DND-41 (cell line): ENCODE measurements at regions not wholly inside any gene's neighbourhood (a gene's known extent, or its start where the extent isn't known, plus 50 kb on each side); places are given as distances from the start of the nearest gene placed in this dataset.

ENCODE experiments used
- ATAC-seq: fragments of 200-7000 bp; cut with Tn5 transposase; 3 replicates; pipeline ENCODE4 v1.9.1; 2021; ENCODE audit warnings: low read depth; ENCODE audit not compliant: insufficient read depth
- DNase-seq: peaks from one replicate; pipeline ENCODE4 v3.0.0-alpha.2; 2020
- H2AFZ ChIP-seq: 2 replicates; pipeline ENCODE4 v1.6.0; 2012; ENCODE audit warnings: low read depth, low read length
- H3K27ac ChIP-seq: 2 replicates; pipeline ENCODE4 v1.5.1; 2012; ENCODE audit warnings: low read length, inconsistent platforms
- H3K27me3 ChIP-seq: fragments of 200-600 bp; sonication (generic); 2 replicates; pipeline ENCODE4 v1.6.0; 2012; ENCODE audit warnings: low read length, mild to moderate bottlenecking, inconsistent platforms; ENCODE audit not compliant: insufficient read depth, poor library complexity
- H3K36me3 ChIP-seq: 2 replicates; pipeline ENCODE4 v1.5.1; 2012; ENCODE audit warnings: low read length, inconsistent platforms; ENCODE audit not compliant: insufficient read depth
- H3K4me1 ChIP-seq: 2 replicates; pipeline ENCODE4 v1.5.1; 2012; ENCODE audit warnings: mild to moderate bottlenecking, low read length; ENCODE audit not compliant: insufficient read depth
- H3K4me2 ChIP-seq: 2 replicates; pipeline ENCODE4 v1.6.0; 2012; ENCODE audit warnings: mild to moderate bottlenecking, moderate library complexity, low read length, inconsistent platforms; ENCODE audit not compliant: insufficient read depth
- H3K4me3 ChIP-seq, 2 experiments: fragments of 200-600 bp in 1 of 2; shearing (Covaris generic) in 1 of 2; 2 replicates each; pipeline ENCODE4 v1.5.1; 2012 to 2016; ENCODE audit warnings: inconsistent platforms in 2 of 2, low read length in 2 of 2, mild to moderate bottlenecking in 2 of 2, low read depth in 1 of 2, moderate library complexity in 1 of 2
- H3K79me2 ChIP-seq: 2 replicates; pipeline ENCODE4 v1.6.0; 2012; ENCODE audit warnings: low read length, inconsistent platforms; ENCODE audit not compliant: insufficient read depth
- H3K9ac ChIP-seq: 2 replicates; pipeline ENCODE4 v1.6.0; 2012; ENCODE audit warnings: low read depth, mild to moderate bottlenecking, inconsistent platforms, low read length, moderate library complexity
- H3K9me3 ChIP-seq: 2 replicates; pipeline ENCODE4 v1.5.1; 2012; ENCODE audit warnings: low read length, moderate library complexity, mild to moderate bottlenecking, inconsistent platforms; ENCODE audit not compliant: insufficient read depth, severe bottlenecking
- H4K20me1 ChIP-seq: 2 replicates; pipeline ENCODE4 v1.6.0; 2012; ENCODE audit warnings: low read length; ENCODE audit not compliant: insufficient read depth
- EZH2 ChIP-seq: IDR thresholded peaks from 3 replicates; pipeline ENCODE4 v1.6.1; 2012; ENCODE audit warnings: borderline replicate concordance, low read depth, mild to moderate bottlenecking, moderate library complexity, low read length, inconsistent platforms; ENCODE audit not compliant: severe bottlenecking
- TF ChIP-seq, protein P1 (sequence below): IDR thresholded peaks from 2 replicates; pipeline ENCODE4 v1.5.1; 2012; ENCODE audit warnings: borderline replicate concordance, low read length, moderate library complexity, mild to moderate bottlenecking; ENCODE audit not compliant: poor library complexity, severe bottlenecking; ENCODE audit errors: extremely low read depth

DNA sequence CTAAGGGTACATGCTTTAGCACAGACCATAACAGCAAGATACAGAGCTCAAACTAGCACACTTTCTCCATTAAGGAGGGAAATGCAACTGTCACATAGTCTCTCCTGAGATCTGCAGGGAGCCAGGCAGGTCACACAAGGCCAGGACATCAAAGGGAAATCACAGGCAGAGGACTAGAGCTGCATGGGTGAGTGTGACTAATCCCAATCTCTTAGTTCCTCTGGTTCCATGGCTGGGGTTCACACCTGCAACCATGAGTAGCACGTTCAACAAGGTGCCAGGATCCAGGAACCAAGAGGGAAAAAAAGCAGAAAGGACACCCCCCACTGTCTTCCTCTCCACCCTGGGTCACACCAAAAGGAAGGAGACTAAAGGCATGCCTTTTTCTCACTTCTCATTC is 296.5 kb upstream of the STEAP1 start:
- no peak for ATAC-seq
- no peak overlapping the region for H3K4me3 ChIP-seq
- DNase-seq = no peak

DNA sequence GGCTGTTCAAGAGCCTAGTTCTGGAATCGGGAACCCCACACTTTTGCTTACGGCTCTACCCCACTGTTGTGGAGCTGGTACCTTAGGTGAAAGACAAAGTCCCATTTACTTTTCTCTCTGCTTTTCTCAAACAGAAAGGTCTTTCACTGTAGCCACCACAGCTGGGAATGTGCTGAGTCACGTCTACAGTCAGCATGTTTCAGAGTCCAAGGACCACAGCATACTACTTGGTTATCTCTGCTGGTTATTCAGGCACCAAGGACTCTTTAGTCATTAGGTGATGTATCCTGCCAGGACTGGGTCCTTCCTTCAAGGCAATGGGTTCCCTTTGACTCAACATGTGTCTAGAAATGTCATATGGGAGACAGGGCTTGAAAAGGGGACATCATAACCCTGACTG is 266.8 kb upstream of the STEAP1 start:
- H2AFZ ChIP-seq = no peak overlapping the region
- DNase-seq (no peak), ATAC-seq (no peak)
- no peaks in the 10 kb centered on the region for H3K27me3 ChIP-seq
- no peak for TF ChIP-seq EZH2
- TF ChIP-seq, protein P1, sequence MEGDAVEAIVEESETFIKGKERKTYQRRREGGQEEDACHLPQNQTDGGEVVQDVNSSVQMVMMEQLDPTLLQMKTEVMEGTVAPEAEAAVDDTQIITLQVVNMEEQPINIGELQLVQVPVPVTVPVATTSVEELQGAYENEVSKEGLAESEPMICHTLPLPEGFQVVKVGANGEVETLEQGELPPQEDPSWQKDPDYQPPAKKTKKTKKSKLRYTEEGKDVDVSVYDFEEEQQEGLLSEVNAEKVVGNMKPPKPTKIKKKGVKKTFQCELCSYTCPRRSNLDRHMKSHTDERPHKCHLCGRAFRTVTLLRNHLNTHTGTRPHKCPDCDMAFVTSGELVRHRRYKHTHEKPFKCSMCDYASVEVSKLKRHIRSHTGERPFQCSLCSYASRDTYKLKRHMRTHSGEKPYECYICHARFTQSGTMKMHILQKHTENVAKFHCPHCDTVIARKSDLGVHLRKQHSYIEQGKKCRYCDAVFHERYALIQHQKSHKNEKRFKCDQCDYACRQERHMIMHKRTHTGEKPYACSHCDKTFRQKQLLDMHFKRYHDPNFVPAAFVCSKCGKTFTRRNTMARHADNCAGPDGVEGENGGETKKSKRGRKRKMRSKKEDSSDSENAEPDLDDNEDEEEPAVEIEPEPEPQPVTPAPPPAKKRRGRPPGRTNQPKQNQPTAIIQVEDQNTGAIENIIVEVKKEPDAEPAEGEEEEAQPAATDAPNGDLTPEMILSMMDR = no peak
- no peaks in the 10 kb centered on the region for H3K79me2 ChIP-seq
- H4K20me1 ChIP-seq = no peaks in the 10 kb centered on the region
- no peaks in the 10 kb centered on the region for H3K9me3 ChIP-seq
- no peak overlapping the region for H3K4me2 ChIP-seq
- H3K36me3 ChIP-seq = no peaks in the 10 kb centered on the region
- no peak overlapping the region for H3K27ac ChIP-seq
- no peaks in the 10 kb centered on the region for H3K4me1 ChIP-seq
- no peak overlapping the region for H3K9ac ChIP-seq
- H3K4me3 ChIP-seq = no peak overlapping the region

More for the DNA sequence above, 296.5 kb upstream of the STEAP1 start:
- H3K79me2 ChIP-seq = no peaks in the 10 kb centered on the region
- no peak overlapping the region for H2AFZ ChIP-seq
- peaks cover 6% of the 10 kb centered on the region for H3K9me3 ChIP-seq
- no peaks in the 10 kb centered on the region for H3K36me3 ChIP-seq
- no peaks in the 10 kb centered on the region for H3K4me1 ChIP-seq
- H3K4me2 ChIP-seq = no peak overlapping the region
- H3K9ac ChIP-seq = no peak overlapping the region
- H4K20me1 ChIP-seq = no peaks in the 10 kb centered on the region
- H3K27ac ChIP-seq = no peak overlapping the region
- TF ChIP-seq, protein P1 = no peak
- no peak for TF ChIP-seq EZH2
- no peaks in the 10 kb centered on the region for H3K27me3 ChIP-seq

DNA sequence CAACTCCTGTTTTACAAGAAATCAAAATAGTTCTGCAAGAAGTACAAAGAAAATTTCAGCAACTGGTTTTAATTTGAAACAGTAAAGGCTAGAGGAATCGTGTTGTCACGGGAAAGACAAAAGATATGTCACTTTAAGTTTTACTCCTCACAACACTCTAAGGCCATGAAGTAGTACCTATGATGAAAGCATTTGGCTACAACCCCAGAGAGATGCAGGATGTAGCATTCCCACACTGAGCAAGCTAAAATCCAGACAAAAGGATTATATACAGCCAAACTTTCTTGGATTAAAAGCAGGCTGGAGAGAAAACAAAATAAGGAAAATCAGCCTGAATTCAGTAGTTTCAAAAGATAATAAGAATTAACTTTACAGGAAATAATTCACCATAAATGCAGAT is 245.5 kb upstream of the STEAP1 start:
- TF ChIP-seq, protein P1 = no peak
- no peak for TF ChIP-seq EZH2
- no peak overlapping the region for H3K4me2 ChIP-seq
- H2AFZ ChIP-seq = no peak overlapping the region
- no peaks in the 10 kb centered on the region for H4K20me1 ChIP-seq
- H3K36me3 ChIP-seq = no peaks in the 10 kb centered on the region
- H3K4me3 ChIP-seq = no peak overlapping the region
- H3K4me1 ChIP-seq = no peaks in the 10 kb centered on the region
- no peak for ATAC-seq
- no peak overlapping the region for H3K27ac ChIP-seq
- H3K9ac ChIP-seq = no peak overlapping the region
- DNase-seq = no peak
- no peaks in the 10 kb centered on the region for H3K9me3 ChIP-seq
- no peaks in the 10 kb centered on the region for H3K79me2 ChIP-seq
- H3K27me3 ChIP-seq = no peaks in the 10 kb centered on the region

DNA sequence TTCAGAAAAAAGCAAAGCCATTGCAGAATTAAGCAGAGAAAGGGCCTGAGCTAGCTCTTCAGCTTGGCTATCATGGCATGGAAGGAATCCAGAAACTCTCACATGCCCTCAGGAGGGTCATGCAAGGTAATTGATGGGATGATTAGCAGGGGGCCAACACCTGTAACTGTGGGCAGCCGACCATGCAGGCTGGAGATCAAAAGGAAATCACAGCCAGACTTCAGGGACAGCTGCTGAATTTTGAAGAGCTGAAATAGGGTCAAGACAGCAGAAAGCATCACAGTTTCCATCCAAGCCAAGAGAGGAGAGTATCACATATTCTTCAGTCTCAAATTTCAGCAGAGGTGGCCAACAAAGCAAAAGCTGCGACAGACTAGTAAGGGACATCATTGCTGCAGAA is 239.6 kb upstream of the STEAP1 start:
- no peaks in the 10 kb centered on the region for H3K9me3 ChIP-seq
- no peaks in the 10 kb centered on the region for H4K20me1 ChIP-seq
- no peak overlapping the region for H2AFZ ChIP-seq
- no peaks in the 10 kb centered on the region for H3K27me3 ChIP-seq
- H3K27ac ChIP-seq = no peak overlapping the region
- H3K79me2 ChIP-seq = no peaks in the 10 kb centered on the region
- H3K36me3 ChIP-seq = no peaks in the 10 kb centered on the region
- no peak overlapping the region for H3K9ac ChIP-seq
- H3K4me3 ChIP-seq = no peak overlapping the region
- ATAC-seq (no peak), DNase-seq (no peak)
- H3K4me1 ChIP-seq = no peaks in the 10 kb centered on the region
- H3K4me2 ChIP-seq = no peak overlapping the region
- TF ChIP-seq, protein P1 = no peak
- TF ChIP-seq EZH2 = no peak
